DND-41 (cell line): ENCODE measurements at regions not wholly inside any gene's neighbourhood (a gene's known extent, or its start where the extent isn't known, plus 50 kb on each side); places are given as distances from the start of the nearest gene placed in this dataset.

Experiments used
- EZH2 ChIP-seq: IDR thresholded peaks from 3 replicates; pipeline ENCODE4 v1.6.1; 2012; ENCODE audit warnings: borderline replicate concordance, low read depth, mild to moderate bottlenecking, moderate library complexity, low read length, inconsistent platforms; ENCODE audit not compliant: severe bottlenecking
- TF ChIP-seq, protein P1 (sequence below): IDR thresholded peaks from 2 replicates; pipeline ENCODE4 v1.5.1; 2012; ENCODE audit warnings: borderline replicate concordance, low read length, moderate library complexity, mild to moderate bottlenecking; ENCODE audit not compliant: poor library complexity, severe bottlenecking; ENCODE audit errors: extremely low read depth

DNA sequence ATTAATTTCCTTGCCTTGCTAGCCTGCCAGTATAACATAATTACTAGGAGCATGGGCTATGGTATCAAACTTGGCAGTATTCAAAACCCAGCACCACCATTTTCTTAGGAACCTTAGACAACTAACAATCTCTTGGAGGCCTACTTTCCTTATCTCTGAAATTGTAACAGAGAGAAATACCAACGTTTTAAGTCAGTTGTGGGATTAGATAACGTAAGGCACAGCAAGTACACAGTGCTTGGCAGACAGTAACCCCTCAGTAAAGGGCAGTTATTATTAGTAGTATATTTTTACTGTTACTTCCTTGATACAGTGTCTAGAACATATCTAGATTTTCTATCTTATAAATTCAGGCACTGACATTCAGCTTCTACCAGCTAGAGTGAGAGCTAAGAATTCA lies 309.6 kb downstream of the ACTL7B start:
- TF ChIP-seq, protein P1, sequence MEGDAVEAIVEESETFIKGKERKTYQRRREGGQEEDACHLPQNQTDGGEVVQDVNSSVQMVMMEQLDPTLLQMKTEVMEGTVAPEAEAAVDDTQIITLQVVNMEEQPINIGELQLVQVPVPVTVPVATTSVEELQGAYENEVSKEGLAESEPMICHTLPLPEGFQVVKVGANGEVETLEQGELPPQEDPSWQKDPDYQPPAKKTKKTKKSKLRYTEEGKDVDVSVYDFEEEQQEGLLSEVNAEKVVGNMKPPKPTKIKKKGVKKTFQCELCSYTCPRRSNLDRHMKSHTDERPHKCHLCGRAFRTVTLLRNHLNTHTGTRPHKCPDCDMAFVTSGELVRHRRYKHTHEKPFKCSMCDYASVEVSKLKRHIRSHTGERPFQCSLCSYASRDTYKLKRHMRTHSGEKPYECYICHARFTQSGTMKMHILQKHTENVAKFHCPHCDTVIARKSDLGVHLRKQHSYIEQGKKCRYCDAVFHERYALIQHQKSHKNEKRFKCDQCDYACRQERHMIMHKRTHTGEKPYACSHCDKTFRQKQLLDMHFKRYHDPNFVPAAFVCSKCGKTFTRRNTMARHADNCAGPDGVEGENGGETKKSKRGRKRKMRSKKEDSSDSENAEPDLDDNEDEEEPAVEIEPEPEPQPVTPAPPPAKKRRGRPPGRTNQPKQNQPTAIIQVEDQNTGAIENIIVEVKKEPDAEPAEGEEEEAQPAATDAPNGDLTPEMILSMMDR, result no peak
- no peak for TF ChIP-seq EZH2
